Thyroid gland (tissue), 4 donors: ENCODE measurements at regions not wholly inside any gene's neighbourhood (a gene's known extent, or its start where the extent isn't known, plus 50 kb on each side); places are given as distances from the start of the nearest gene placed in this dataset.

Experiments used
- CTCF ChIP-seq, 6 experiments: fragments of 200-600 bp in 3 of 6; fragments of 450-650 bp in 3 of 6; sonication (generic) in 3 of 6; IDR thresholded peaks; one replicate each; pipeline ENCODE4 v1.5.1; 2016 to 2019; ENCODE audit warnings: antibody characterized with exemption in 6 of 6, mild to moderate bottlenecking in 2 of 6, inconsistent platforms in 1 of 6, moderate library complexity in 1 of 6
- POLR2A ChIP-seq, 2 donors: fragments of 450-650 bp; IDR thresholded peaks; one replicate each; pipeline ENCODE4 v1.6.1; 2017; ENCODE audit warnings: antibody characterized with exemption in 2 of 2, mild to moderate bottlenecking in 2 of 2, moderate library complexity in 1 of 2

GRCh38 chr2:176502619-176503018, 233.4 kb downstream of the MTX2 start:
- TF ChIP-seq CTCF (IDR thresholded peaks at IDR 0.05) = no peak
- TF ChIP-seq POLR2A (IDR thresholded peaks at IDR 0.05) = no peak
